AG09309 (cell line): ENCODE measurements at regions not wholly inside any gene's neighbourhood (a gene's known extent, or its start where the extent isn't known, plus 50 kb on each side); places are given as distances from the start of the nearest gene placed in this dataset.

Source experiments
- DNase-seq: peaks from one replicate; pipeline ENCODE4 v3.0.0-alpha.2; 2010; ENCODE audit warnings: low read depth
- H3K4me3 ChIP-seq: 2 replicates; pipeline ENCODE4 v1.5.1; 2011; ENCODE audit warnings: mild to moderate bottlenecking, low read depth, low read length, moderate library complexity; ENCODE audit not compliant: control insufficient read depth
- TF ChIP-seq, protein P1 (sequence below): IDR thresholded peaks from 2 replicates; pipeline ENCODE4 v1.5.1; 2011; ENCODE audit warnings: mild to moderate bottlenecking, low read depth, low read length, inconsistent platforms; ENCODE audit not compliant: insufficient read depth, control insufficient read depth; ENCODE audit errors: missing control alignments

DNA sequence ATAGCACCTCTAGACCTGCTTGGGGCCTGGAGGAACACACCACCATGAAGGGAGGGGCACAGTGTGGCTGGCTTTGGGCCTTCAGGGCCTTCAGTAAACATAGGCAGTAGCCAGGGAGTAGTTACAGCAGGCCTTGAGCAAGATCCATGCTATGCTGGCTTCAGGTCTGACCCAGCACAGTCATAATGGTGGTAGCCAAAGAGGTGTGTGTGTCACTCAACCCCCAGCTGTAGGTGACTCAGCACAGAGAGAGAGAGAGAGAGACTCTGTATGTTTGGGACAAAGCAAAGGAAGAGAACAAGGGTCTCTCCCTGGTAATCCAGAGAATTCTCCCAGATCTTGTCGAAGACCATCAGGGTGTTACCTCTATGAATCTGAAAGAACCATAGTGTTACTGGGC, 250.5 kb upstream of the PKN2 start:
- TF ChIP-seq, protein P1, sequence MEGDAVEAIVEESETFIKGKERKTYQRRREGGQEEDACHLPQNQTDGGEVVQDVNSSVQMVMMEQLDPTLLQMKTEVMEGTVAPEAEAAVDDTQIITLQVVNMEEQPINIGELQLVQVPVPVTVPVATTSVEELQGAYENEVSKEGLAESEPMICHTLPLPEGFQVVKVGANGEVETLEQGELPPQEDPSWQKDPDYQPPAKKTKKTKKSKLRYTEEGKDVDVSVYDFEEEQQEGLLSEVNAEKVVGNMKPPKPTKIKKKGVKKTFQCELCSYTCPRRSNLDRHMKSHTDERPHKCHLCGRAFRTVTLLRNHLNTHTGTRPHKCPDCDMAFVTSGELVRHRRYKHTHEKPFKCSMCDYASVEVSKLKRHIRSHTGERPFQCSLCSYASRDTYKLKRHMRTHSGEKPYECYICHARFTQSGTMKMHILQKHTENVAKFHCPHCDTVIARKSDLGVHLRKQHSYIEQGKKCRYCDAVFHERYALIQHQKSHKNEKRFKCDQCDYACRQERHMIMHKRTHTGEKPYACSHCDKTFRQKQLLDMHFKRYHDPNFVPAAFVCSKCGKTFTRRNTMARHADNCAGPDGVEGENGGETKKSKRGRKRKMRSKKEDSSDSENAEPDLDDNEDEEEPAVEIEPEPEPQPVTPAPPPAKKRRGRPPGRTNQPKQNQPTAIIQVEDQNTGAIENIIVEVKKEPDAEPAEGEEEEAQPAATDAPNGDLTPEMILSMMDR: no peak
- no peak for DNase-seq
- H3K4me3 ChIP-seq: no peak overlapping the region

DNA sequence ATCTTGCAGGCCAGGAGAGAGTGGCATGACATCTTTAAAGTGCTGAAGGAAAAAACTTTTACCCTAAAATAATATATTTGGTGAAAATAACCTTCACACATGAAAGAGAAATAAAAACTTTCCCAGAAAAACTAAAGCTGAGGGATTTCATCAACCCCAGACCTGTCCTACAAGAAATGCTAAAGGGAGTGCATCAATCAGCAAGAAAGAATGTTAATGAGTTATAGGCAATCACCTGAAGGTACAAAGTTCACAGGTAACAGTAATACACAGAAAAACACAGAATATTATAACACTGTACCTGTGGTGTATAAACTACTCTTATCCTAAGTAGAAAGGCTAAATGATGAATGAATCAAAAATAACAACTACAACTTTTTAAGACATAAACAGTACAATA, 249.2 kb upstream of the PKN2 start:
- TF ChIP-seq, protein P1: no peak
- no peak for DNase-seq
- H3K4me3 ChIP-seq: no peak overlapping the region

DNA sequence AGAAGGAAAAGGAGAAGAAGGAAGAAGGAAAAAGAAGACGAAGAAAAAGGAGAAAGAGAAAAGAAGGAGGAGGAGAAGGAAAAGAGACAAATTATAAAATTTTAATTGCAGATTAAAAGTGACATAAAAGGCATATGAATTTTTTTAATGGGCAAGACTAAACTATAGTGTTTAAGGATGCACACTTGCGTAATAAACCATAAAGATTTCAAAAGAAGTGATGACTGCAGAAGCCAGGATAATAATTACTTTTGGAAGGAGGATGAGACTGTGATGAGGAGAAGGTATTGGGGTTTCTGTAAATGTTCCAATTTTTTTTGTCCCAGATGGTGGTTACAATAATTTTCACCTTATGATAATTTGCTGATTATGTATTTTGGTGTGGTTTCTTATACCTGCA, 243.1 kb upstream of the PKN2 start:
- no peak for DNase-seq
- TF ChIP-seq, protein P1: no peak
- no peak overlapping the region for H3K4me3 ChIP-seq

DNA sequence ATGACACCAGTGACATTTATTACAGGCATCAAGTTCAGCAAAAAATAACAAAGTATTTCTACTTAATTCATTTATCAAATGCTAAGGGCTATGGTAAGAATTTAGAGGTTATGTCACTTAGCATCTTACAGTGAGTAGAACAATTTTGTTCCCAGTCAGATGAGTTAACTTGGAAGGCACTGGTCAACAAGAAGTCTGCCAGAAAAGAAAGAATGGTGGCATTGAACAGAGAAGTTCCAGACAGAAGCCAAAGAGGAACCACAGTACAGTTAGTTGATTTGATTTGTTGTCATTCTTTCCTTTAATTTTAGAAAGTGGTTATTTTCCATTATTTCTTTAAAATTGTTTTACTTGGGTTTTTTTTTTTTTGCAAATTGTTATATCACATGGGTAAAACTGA, 232.2 kb upstream of the PKN2 start:
- TF ChIP-seq, protein P1: no peak

DNA sequence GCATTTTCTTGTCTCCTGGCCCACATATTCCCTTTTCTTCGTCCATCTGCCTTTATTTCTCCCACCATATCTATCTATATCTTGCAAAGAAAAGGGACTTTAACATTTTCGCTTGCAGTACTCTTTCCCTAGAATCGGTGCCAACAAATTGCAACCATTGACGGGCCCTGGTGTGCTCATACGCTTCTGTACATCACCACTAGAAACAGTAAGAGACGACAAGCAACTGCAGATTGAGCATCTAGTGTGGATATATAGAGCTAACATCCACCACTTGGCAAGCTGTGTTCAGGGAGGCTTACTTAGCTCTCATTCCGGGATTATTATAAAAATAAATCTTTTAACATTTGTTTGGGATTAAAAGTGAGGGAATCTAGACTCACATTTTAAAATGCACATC, 230.8 kb upstream of the PKN2 start:
- DNase-seq: no peak
- no peak overlapping the region for H3K4me3 ChIP-seq
- TF ChIP-seq, protein P1: no peak

More for the DNA sequence above, 232.2 kb upstream of the PKN2 start:
- DNase-seq: no peak
- H3K4me3 ChIP-seq: no peak overlapping the region

DNA sequence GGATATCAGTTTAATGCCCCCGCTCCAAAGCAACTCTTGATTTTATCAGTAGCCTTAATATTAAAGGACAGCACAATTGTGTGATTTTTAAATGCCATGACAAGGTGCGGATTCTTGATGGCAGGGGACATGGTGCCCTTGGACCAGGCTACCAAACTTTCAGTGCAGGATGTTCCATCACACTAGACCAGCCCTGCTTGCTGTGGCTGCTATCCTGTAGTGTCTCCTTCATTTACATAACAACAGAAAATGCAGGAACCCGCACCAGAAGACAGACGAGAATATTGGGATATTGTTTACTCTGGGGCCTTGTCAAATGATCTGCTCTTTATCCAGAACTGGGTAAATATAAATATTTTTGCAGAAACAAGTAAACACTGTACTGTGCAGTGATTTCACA, 229.3 kb upstream of the PKN2 start:
- no peak overlapping the region for H3K4me3 ChIP-seq
- DNase-seq: no peak
- TF ChIP-seq, protein P1: no peak
